Type B pancreatic cell (in vitro differentiated cells): ENCODE measurements at regions not wholly inside any gene's neighbourhood (a gene's known extent, or its start where the extent isn't known, plus 50 kb on each side); places are given as distances from the start of the nearest gene placed in this dataset.

ENCODE experiments used
- DNase-seq: peaks from one replicate; pipeline ENCODE4 v3.0.0; 2021; ENCODE audit warnings: mixed read lengths; ENCODE audit not compliant: unreplicated experiment; ENCODE audit errors: extremely low spot score
- H3K27ac Mint-ChIP-seq: 2 replicates; pipeline ENCODE4 v1.8.0; 2021; ENCODE audit warnings: mild to moderate bottlenecking, mixed read lengths
- H3K27me3 Mint-ChIP-seq: 2 replicates; pipeline ENCODE4 v1.8.0; 2021; ENCODE audit warnings: mixed read lengths
- H3K36me3 Mint-ChIP-seq: 2 replicates; pipeline ENCODE4 v1.8.0; 2021; ENCODE audit warnings: mixed read lengths
- H3K4me1 Mint-ChIP-seq: one replicate; pipeline ENCODE4 v1.8.0; 2021; ENCODE audit warnings: mixed read lengths; ENCODE audit not compliant: unreplicated experiment
- H3K4me3 Mint-ChIP-seq: 2 replicates; pipeline ENCODE4 v1.8.0; 2021; ENCODE audit warnings: mild to moderate bottlenecking, mixed read lengths
- H3K9me3 Mint-ChIP-seq: 2 replicates; pipeline ENCODE4 v1.8.0; 2021; ENCODE audit warnings: mixed read lengths
- CTCF ChIP-seq: fragments of 200-600 bp; sonication (generic); conservative IDR thresholded peaks from 2 replicates; pipeline ENCODE4 v1.5.0; 2021; ENCODE audit warnings: antibody characterized with exemption, mild to moderate bottlenecking

DNA sequence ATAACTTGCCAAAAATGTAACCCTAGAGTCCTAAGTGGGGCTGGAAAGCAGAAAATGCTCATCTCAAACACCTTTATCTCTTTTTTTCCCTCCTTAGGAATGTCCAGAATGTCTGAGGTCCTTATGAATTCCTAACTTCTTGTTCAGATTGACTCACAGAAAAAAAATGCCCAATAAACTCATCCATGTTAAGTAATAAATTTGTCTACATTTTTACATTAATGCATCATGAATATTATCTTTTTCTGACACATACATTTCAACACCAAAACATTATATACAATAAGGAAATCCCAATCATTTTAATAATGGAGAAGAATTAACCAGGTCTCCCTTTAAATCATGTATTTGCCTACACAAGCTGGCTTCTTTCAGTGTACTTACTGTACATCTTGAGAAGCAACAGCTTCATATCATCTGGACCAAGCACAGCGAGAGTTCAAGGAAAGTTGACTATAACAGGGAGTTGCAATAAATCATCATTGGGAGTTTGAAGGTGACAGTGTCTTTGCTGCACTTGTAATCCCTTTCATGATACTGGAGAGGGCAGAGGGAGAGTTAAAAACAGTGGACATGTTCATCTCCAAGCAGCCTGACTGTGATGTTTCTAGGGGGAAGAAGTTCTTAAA is 565.2 kb downstream of the LTN1 start:
- no peak for TF ChIP-seq CTCF
- DNase-seq = no peak
- no peak overlapping the region for H3K4me3 Mint-ChIP-seq
- no peaks in the 10 kb centered on the region for H3K4me1 Mint-ChIP-seq
- H3K27ac Mint-ChIP-seq = no peak overlapping the region
- H3K9me3 Mint-ChIP-seq = no peaks in the 10 kb centered on the region
- no peaks in the 10 kb centered on the region for H3K27me3 Mint-ChIP-seq
- H3K36me3 Mint-ChIP-seq = no peaks in the 10 kb centered on the region

GRCh38 chr21:28426545-28426944 is 566.1 kb downstream of the LTN1 start:
- Mint-ChIP-seq H3K27me3 (no peaks in the 10 kb centered on the region), H3K4me1 (no peaks in the 10 kb centered on the region), H3K4me3 (no peak overlapping the region), H3K36me3 (no peaks in the 10 kb centered on the region), H3K27ac (no peak overlapping the region), H3K9me3 (no peaks in the 10 kb centered on the region)
- DNase-seq = no peak
- TF ChIP-seq CTCF = no peak

- Mint-ChIP-seq H3K27me3 (no peaks in the 10 kb centered on the region), H3K4me3 (no peak overlapping the region), H3K27ac (no peak overlapping the region), H3K4me1 (no peaks in the 10 kb centered on the region), H3K36me3 (no peaks in the 10 kb centered on the region), H3K9me3 (no peaks in the 10 kb centered on the region)
- no peak for DNase-seq
- no peak for TF ChIP-seq CTCF
Measured at GRCh38 chr21:28423521-28424190, 569.0 kb downstream of the LTN1 start.

GRCh38 chr21:28421716-28422524 is 570.8 kb downstream of the LTN1 start:
- TF ChIP-seq CTCF = no peak
- Mint-ChIP-seq H3K4me3 (no peak overlapping the region), H3K27ac (no peak overlapping the region)

DNA sequence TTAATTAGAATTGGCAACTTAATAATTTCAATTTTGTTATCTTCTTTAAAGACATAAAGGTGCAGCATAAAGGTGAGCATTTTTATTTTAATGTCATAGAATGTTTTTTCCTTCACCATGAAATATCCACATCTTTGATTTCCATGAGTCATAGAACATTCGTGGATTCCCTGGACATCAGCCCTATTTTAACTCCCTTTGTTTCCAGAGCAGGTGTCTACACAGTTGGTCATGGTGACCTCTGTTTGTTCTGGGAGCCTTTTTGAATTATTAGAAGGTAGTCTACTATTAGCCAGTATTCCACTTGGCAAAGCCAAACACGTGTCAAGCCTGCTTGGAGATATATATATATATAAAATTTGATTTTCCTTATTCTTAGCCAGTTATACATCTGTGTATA is 572.9 kb downstream of the LTN1 start:
- Mint-ChIP-seq H3K27ac (no peak overlapping the region), H3K36me3 (no peaks in the 10 kb centered on the region), H3K9me3 (no peaks in the 10 kb centered on the region), H3K4me1 (no peaks in the 10 kb centered on the region), H3K4me3 (no peak overlapping the region), H3K27me3 (no peaks in the 10 kb centered on the region)
- no peak for DNase-seq
- no peak for TF ChIP-seq CTCF

More at GRCh38 chr21:28421716-28422524, 570.8 kb downstream of the LTN1 start:
- H3K4me1 Mint-ChIP-seq = no peaks in the 10 kb centered on the region
- no peaks in the 10 kb centered on the region for H3K9me3 Mint-ChIP-seq
- H3K36me3 Mint-ChIP-seq = no peaks in the 10 kb centered on the region
- DNase-seq = no peak
- no peaks in the 10 kb centered on the region for H3K27me3 Mint-ChIP-seq
